HUES48 (cell line): ENCODE measurements at regions not wholly inside any gene's neighbourhood (a gene's known extent, or its start where the extent isn't known, plus 50 kb on each side); places are given as distances from the start of the nearest gene placed in this dataset.

Experiments used
- H3K27ac ChIP-seq: one replicate; pipeline ENCODE4 v1.7.0; 2013; ENCODE audit warnings: low read depth, low read length, inconsistent platforms
- H3K27me3 ChIP-seq: 2 replicates; pipeline ENCODE4 v1.6.1; 2013; ENCODE audit warnings: mild to moderate bottlenecking, low read length; ENCODE audit not compliant: control insufficient read depth, insufficient read depth
- H3K36me3 ChIP-seq: 2 replicates; pipeline ENCODE4 v1.6.1; 2013; ENCODE audit warnings: low read length; ENCODE audit not compliant: control insufficient read depth, insufficient read depth
- H3K4me1 ChIP-seq: 2 replicates; pipeline ENCODE4 v1.6.1; 2013; ENCODE audit warnings: mild to moderate bottlenecking, low read length; ENCODE audit not compliant: control insufficient read depth, insufficient read depth
- H3K4me3 ChIP-seq: 2 replicates; pipeline ENCODE4 v1.5.1; 2013; ENCODE audit warnings: mild to moderate bottlenecking, low read depth, low read length
- H3K9ac ChIP-seq: 2 replicates; pipeline ENCODE4 v1.6.1; 2013; ENCODE audit warnings: mild to moderate bottlenecking, low read depth, low read length, moderate library complexity
- H3K9me3 ChIP-seq: 2 replicates; pipeline ENCODE4 v1.6.1; 2013; ENCODE audit warnings: low read length; ENCODE audit not compliant: control insufficient read depth, insufficient read depth

- no peaks in the 10 kb centered on the region for H3K36me3 ChIP-seq
- H3K27me3 ChIP-seq, result no peaks in the 10 kb centered on the region
- H3K4me3 ChIP-seq, result no peak overlapping the region
- peaks cover 8% of the 10 kb centered on the region for H3K4me1 ChIP-seq
- H3K27ac ChIP-seq, result no peak overlapping the region
- no peak overlapping the region for H3K9ac ChIP-seq
- H3K9me3 ChIP-seq, result no peaks in the 10 kb centered on the region
Measured at GRCh38 chr15:29872716-29873115, 50.4 kb upstream of the TJP1 start.
